ENCODE measurements at regions not wholly inside any gene's neighbourhood (a gene's known extent, or its start where the extent isn't known, plus 50 kb on each side); places are given as distances from the start of the nearest gene placed in this dataset.
A peak's percentile ranks its signal among the peaks of the same experiment; 100 is the strongest.

DNA sequence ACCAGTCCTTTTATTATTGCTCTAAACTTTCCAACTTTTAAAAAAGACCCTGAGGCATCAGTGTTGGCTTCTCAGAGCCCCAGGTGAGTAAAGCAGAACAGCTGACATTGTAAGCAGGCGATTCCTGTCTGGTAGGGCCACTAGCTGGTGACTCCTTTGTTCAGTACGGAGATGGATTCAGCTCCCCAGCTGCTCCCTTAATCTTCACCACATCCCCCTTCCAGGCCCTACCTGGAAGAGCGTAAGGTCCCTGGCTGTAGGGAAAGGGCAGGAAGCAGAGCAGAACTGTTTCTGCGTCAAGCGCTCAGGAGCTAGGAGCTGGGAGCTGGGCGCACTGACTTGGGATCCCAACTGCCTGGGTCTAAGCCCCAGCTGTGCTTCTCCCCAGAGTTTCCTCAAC lies 203.7 kb upstream of the TAS2R1 start:
- no peak overlapping the region for H2BK12ac ChIP-seq (ENCODE audit: insufficient read length, low read depth, low read length)
- WGBS (ENCODE audit: extremely low coverage, insufficient read length, low lambda C conversion rate): no CpG with 5 or more reads among the region's 6 CpGs
- H3K4me1 ChIP-seq (ENCODE audit: insufficient read depth, low read length): peaks cover 12% of the 10 kb centered on the region; the same call in 1 of the 2 replicates
- H3K4me2 ChIP-seq (ENCODE audit: insufficient read depth, insufficient read length, low read length): no peak overlapping the region
- no peak overlapping the region for H3T11ph ChIP-seq (ENCODE audit: low read length)
- no peak overlapping the region for H3K18ac ChIP-seq (ENCODE audit: insufficient read length, low read depth, low read length)
- Mint-ChIP-seq H3K27me3 (ENCODE audit: low read depth) (no peaks in the 10 kb centered on the region; the same call in 1 of the 2 replicates), H3K27ac (peak overlapping the region in 2 of 3 experiments; percentile 53 to 63; a peak in 4 of 7 replicates), H3K4me1 (peaks cover 51 to 59% of the 10 kb centered on the region in 2 experiments), H3K36me3 (ENCODE audit: insufficient read depth in 1 of 3, low read depth in 3 of 3) (no peaks in the 10 kb centered on the region), H3K9me3 (no peaks in the 10 kb centered on the region), H3K4me3 (no peak overlapping the region)
- no peak overlapping the region for H3K27ac ChIP-seq (ENCODE audit: insufficient read length, low read depth, low read length)
- no peak overlapping the region for H2AK5ac ChIP-seq (ENCODE audit: insufficient read length, low read length)
- no peaks in the 10 kb centered on the region for H4K20me1 ChIP-seq (ENCODE audit: control insufficient read depth, insufficient read depth, insufficient read length)
- no peak overlapping the region for H3K56ac ChIP-seq (ENCODE audit: insufficient read length, low read depth, low read length)
- no peak overlapping the region for H3K4ac ChIP-seq (ENCODE audit: low read depth, low read length)
- no peak overlapping the region for H2BK15ac ChIP-seq (ENCODE audit: low read depth, low read length)
- H4K8ac ChIP-seq (replicated peaks; ENCODE audit: insufficient read length, low read depth, low read length): no peak overlapping the region
- no peaks in the 10 kb centered on the region for H3K23me2 ChIP-seq (ENCODE audit: insufficient read length, low read depth, low read length, poor library complexity, severe bottlenecking)
- H2BK20ac ChIP-seq (ENCODE audit: low read depth, low read length, poor library complexity, severe bottlenecking): no peak overlapping the region
- DNase-seq: peak; percentile 58
- H3K23ac ChIP-seq (ENCODE audit: insufficient read length, low read depth, low read length): no peak overlapping the region
- H2AFZ ChIP-seq (ENCODE audit: low read length): no peak overlapping the region
- no peaks in the 10 kb centered on the region for H3K27me3 ChIP-seq (ENCODE audit: insufficient read depth, low read length)
- no peaks in the 10 kb centered on the region for H3K79me1 ChIP-seq (ENCODE audit: insufficient read depth, low read depth, low read length, poor library complexity, severe bottlenecking)
- H4K5ac ChIP-seq (ENCODE audit: insufficient read length, low read depth, low read length): no peak overlapping the region
- H3K9me3 ChIP-seq (ENCODE audit: control insufficient read depth, low read depth, low read length): no peaks in the 10 kb centered on the region
- no peak overlapping the region for H3K9ac ChIP-seq (ENCODE audit: extremely low read depth, insufficient read length, low read length)
- no peak overlapping the region for H2BK5ac ChIP-seq (ENCODE audit: insufficient read length, low read length)
- peak overlapping the region; percentile 7; the same call in 1 of the 2 replicates for H3K14ac ChIP-seq (ENCODE audit: insufficient read depth, low read length)
- no peak overlapping the region for H2BK120ac ChIP-seq (ENCODE audit: low read depth, low read length, poor library complexity, severe bottlenecking)
- H4K91ac ChIP-seq (ENCODE audit: insufficient read length, low read depth, low read length): no peak overlapping the region
- TF ChIP-seq, protein P1, sequence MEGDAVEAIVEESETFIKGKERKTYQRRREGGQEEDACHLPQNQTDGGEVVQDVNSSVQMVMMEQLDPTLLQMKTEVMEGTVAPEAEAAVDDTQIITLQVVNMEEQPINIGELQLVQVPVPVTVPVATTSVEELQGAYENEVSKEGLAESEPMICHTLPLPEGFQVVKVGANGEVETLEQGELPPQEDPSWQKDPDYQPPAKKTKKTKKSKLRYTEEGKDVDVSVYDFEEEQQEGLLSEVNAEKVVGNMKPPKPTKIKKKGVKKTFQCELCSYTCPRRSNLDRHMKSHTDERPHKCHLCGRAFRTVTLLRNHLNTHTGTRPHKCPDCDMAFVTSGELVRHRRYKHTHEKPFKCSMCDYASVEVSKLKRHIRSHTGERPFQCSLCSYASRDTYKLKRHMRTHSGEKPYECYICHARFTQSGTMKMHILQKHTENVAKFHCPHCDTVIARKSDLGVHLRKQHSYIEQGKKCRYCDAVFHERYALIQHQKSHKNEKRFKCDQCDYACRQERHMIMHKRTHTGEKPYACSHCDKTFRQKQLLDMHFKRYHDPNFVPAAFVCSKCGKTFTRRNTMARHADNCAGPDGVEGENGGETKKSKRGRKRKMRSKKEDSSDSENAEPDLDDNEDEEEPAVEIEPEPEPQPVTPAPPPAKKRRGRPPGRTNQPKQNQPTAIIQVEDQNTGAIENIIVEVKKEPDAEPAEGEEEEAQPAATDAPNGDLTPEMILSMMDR (conservative IDR thresholded peaks at IDR 0.05): no peak
- no peaks in the 10 kb centered on the region for H3K79me2 ChIP-seq (ENCODE audit: insufficient read depth, low read length)
